ENCODE measurements at regions not wholly inside any gene's neighbourhood (a gene's known extent, or its start where the extent isn't known, plus 50 kb on each side); places are given as distances from the start of the nearest gene placed in this dataset.

GRCh38 chr2:217512259-217512658, 490.5 kb downstream of the TNS1 start:
- POLR2A ChIA-PET (ENCODE audit: low non-redundant PET) = no interaction called here
- no peaks in the 10 kb centered on the region for H3K27me3 ChIP-seq (replicated peaks; ENCODE audit: insufficient read depth, low read depth, low read length, poor library complexity)
- peaks cover 9% of the 10 kb centered on the region for H3K4me1 ChIP-seq (ENCODE audit: insufficient read depth, low read length, poor library complexity, severe bottlenecking)
- TF ChIP-seq EZH2 (IDR thresholded peaks at IDR 0.05; ENCODE audit: borderline replicate concordance, low read depth, low read length, poor library complexity, severe bottlenecking) (no peak), CTCF (conservative IDR thresholded peaks at IDR 0.05; ENCODE audit: low read depth, low read length) (no peak)
- DNase-seq (ENCODE audit: low spot score) = no peak
- no peak overlapping the region for H3K4me3 ChIP-seq (ENCODE audit: low read depth, low read length, poor library complexity, severe bottlenecking)
- intact Hi-C loops (cut with micrococcal nuclease; ENCODE audit: unreplicated experiment) = loop anchor here (5.0 to 10.0 kb wide), 3 partner anchors 185 to 637 kb away; no protein-coding TSS in a partner anchor
- CTCF ChIA-PET = no interaction called here
- H3K36me3 ChIP-seq (ENCODE audit: insufficient read depth, low read length, poor library complexity, severe bottlenecking) = no peaks in the 10 kb centered on the region
- no peaks in the 10 kb centered on the region for H3K9me3 ChIP-seq (ENCODE audit: low read depth, low read length, poor library complexity, severe bottlenecking)
- no peak overlapping the region for H3K27ac ChIP-seq (ENCODE audit: low read depth, low read length, poor library complexity, severe bottlenecking)
- BruUV-seq (replicated peaks) = no TSS peak

GRCh38 chr2:217511850-217512249, 490.9 kb downstream of the TNS1 start:
- intact Hi-C loops (cut with micrococcal nuclease; ENCODE audit: unreplicated experiment) = loop anchor here (2.0 to 10.0 kb wide), 5 partner anchors 185 to 993 kb away; no protein-coding TSS in a partner anchor
- Histone ChIP-seq H3K27ac (ENCODE audit: low read depth, low read length, poor library complexity, severe bottlenecking) (no peak overlapping the region), H3K9me3 (ENCODE audit: low read depth, low read length, poor library complexity, severe bottlenecking) (no peaks in the 10 kb centered on the region), H3K4me3 (ENCODE audit: low read depth, low read length, poor library complexity, severe bottlenecking) (no peak overlapping the region), H3K27me3 (replicated peaks; ENCODE audit: insufficient read depth, low read depth, low read length, poor library complexity) (no peaks in the 10 kb centered on the region), H3K4me1 (ENCODE audit: insufficient read depth, low read length, poor library complexity, severe bottlenecking) (peaks cover 9% of the 10 kb centered on the region), H3K36me3 (ENCODE audit: insufficient read depth, low read length, poor library complexity, severe bottlenecking) (no peaks in the 10 kb centered on the region)
- ChIA-PET POLR2A (ENCODE audit: low non-redundant PET) (no interaction called here), CTCF (interaction anchor here (1.2 to 1.9 kb wide), 2 partner anchors 812 to 817 kb away, joined by 4 to 7 read pairs; partner anchors contain the start of gene IGFBP5)
- no TSS peak for BruUV-seq (replicated peaks)
- no peak for DNase-seq (ENCODE audit: low spot score)
- TF ChIP-seq EZH2 (IDR thresholded peaks at IDR 0.05; ENCODE audit: borderline replicate concordance, low read depth, low read length, poor library complexity, severe bottlenecking) (no peak), CTCF (conservative IDR thresholded peaks at IDR 0.05; ENCODE audit: low read depth, low read length) (no peak)

DNA sequence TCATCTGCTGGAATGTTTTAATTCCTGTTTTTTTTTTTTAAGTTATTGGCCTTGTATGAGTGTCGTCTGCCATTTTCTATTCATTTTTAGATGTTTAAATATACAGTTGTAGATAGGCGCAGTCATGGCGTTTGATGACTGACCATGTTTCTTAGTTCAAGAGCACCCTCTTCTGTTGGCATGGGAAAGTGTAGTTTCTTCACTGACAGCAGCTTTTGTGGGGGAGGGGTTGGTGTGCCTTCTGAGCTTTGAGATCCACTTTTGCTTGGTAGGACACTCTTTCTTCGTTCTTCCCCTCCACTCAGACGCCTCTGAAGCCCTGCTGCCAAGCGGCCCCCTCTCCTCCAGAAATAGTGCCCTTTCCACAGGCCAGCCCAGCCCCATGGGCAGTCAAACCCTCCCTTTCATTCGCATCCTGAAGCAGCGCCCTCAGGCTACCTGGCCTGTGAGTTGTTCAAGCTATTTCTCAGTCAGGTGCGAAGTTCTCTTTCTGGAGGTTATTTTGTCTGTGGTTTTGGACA, 492.0 kb downstream of the TNS1 start:
- BruUV-seq (replicated peaks) = no TSS peak
- ChIA-PET POLR2A (ENCODE audit: low non-redundant PET) (no interaction called here), CTCF (interaction anchor here (0.6 to 1.9 kb wide), 10 partner anchors 14 to 829 kb away, joined by 3 to 7 read pairs (median 4); partner anchors contain the start of gene IGFBP5)
- DNase-seq (ENCODE audit: low spot score) = peak; percentile 89
- H3K9me3 ChIP-seq (ENCODE audit: low read depth, low read length, poor library complexity, severe bottlenecking) = no peaks in the 10 kb centered on the region
- H3K4me1 ChIP-seq (ENCODE audit: insufficient read depth, low read length, poor library complexity, severe bottlenecking) = peaks cover 9% of the 10 kb centered on the region
- intact Hi-C loops (cut with micrococcal nuclease; ENCODE audit: unreplicated experiment) = loop anchor here (1.0 to 10.0 kb wide), 6 partner anchors 184 to 992 kb away; no protein-coding TSS in a partner anchor
- H3K36me3 ChIP-seq (ENCODE audit: insufficient read depth, low read length, poor library complexity, severe bottlenecking) = no peaks in the 10 kb centered on the region
- no peak overlapping the region for H3K4me3 ChIP-seq (ENCODE audit: low read depth, low read length, poor library complexity, severe bottlenecking)
- no peak overlapping the region for H3K27ac ChIP-seq (ENCODE audit: low read depth, low read length, poor library complexity, severe bottlenecking)
- H3K27me3 ChIP-seq (replicated peaks; ENCODE audit: insufficient read depth, low read depth, low read length, poor library complexity) = no peaks in the 10 kb centered on the region
- TF ChIP-seq EZH2 (IDR thresholded peaks at IDR 0.05; ENCODE audit: borderline replicate concordance, low read depth, low read length, poor library complexity, severe bottlenecking) (no peak), CTCF (conservative IDR thresholded peaks at IDR 0.05; ENCODE audit: low read depth, low read length) (peak; percentile 84)
